ENCODE measurements at regions not wholly inside any gene's neighbourhood (a gene's known extent, or its start where the extent isn't known, plus 50 kb on each side); places are given as distances from the start of the nearest gene placed in this dataset.
"Not testable (repeated sequence)": the region's sequence is repeated elsewhere in the genome, so short reads cannot be mapped to it uniquely, and the experiment has no call there.

DNA sequence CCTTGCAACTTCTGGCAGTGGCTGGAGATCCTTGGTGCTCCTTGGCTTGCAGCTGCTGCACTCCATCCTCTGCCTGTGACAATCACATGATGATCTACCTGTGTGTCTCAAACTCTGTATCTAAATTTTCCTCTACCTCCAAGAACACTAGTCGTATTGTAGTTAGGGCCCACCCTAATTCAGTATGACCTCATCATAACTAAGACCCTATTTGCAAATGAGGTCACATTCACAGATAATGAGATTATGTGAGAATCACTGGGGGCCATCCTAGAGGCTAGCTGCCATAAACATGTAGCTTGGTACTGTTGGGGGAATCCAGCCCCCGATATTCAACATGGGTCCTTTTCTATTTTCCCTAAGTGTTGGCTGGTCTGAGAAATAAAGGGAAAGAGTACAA, 183.0 kb upstream of the SMLR1 start:
- Histone ChIP-seq H3K27me3 (ENCODE audit: control insufficient read depth, insufficient read depth, low read length) (no peaks in the 10 kb centered on the region), H3K9ac (ENCODE audit: insufficient read depth, low read length) (no peak overlapping the region), H3K4me3 (replicated peaks in 1 of 4; ENCODE audit: control extremely low read depth in 1 of 4, insufficient read depth in 1 of 4, low read depth in 3 of 4, low read length in 4 of 4) (no peak overlapping the region), H3K4me2 (ENCODE audit: extremely low read depth, insufficient read depth, low read length) (no peak overlapping the region), H3K36me3 (ENCODE audit: control insufficient read depth, insufficient read depth, low read length) (no peaks in the 10 kb centered on the region), H3K4me1 (ENCODE audit: control insufficient read depth, extremely low read depth, insufficient read depth, low read length) (no peaks in the 10 kb centered on the region), H2AFZ (ENCODE audit: low read length) (no peak overlapping the region), H3K9me3 (ENCODE audit: control insufficient read depth, insufficient read depth, low read depth, low read length) (no peaks in the 10 kb centered on the region), H4K20me1 (ENCODE audit: control insufficient read depth, extremely low read depth, insufficient read depth, low read length) (no peaks in the 10 kb centered on the region), H3K79me2 (ENCODE audit: control insufficient read depth, insufficient read depth, low read length) (no peaks in the 10 kb centered on the region), H3K27ac (ENCODE audit: insufficient read depth, low read length) (no peak overlapping the region)
- DNase-seq (ENCODE audit: low read depth in 2 of 2): no peak
- no peak for TF ChIP-seq EZH2 (IDR thresholded peaks at IDR 0.05; ENCODE audit: low read length, missing control alignments)
- TF ChIP-seq, protein P1, sequence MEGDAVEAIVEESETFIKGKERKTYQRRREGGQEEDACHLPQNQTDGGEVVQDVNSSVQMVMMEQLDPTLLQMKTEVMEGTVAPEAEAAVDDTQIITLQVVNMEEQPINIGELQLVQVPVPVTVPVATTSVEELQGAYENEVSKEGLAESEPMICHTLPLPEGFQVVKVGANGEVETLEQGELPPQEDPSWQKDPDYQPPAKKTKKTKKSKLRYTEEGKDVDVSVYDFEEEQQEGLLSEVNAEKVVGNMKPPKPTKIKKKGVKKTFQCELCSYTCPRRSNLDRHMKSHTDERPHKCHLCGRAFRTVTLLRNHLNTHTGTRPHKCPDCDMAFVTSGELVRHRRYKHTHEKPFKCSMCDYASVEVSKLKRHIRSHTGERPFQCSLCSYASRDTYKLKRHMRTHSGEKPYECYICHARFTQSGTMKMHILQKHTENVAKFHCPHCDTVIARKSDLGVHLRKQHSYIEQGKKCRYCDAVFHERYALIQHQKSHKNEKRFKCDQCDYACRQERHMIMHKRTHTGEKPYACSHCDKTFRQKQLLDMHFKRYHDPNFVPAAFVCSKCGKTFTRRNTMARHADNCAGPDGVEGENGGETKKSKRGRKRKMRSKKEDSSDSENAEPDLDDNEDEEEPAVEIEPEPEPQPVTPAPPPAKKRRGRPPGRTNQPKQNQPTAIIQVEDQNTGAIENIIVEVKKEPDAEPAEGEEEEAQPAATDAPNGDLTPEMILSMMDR (conservative IDR thresholded peaks at IDR 0.05 in 1 of 2, IDR thresholded peaks at IDR 0.05 in 1 of 2; ENCODE audit: low read depth in 1 of 2, low read length in 2 of 2): no peak

DNA sequence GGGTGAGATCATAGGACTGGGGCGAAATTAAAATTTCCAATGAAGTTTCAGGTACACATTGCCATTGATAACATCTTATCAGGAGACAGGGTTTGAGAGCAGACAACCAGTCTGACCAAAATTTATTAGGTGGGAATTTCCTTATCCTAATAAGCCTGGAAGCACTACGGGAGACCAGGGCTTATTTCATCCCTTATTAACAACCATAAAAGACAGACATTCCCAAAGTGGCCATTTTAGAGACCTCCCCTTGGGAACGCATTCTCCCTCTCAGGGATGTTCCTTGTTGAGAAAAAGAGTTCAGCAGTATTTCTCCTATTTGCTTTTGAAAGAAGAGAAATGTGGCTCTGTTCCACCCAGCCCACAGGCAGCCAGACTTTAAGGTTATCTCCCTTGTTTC, 182.4 kb upstream of the SMLR1 start:
- not testable (repeated sequence) for H3K9me3 ChIP-seq (ENCODE audit: control insufficient read depth, insufficient read depth, low read depth, low read length); H2AFZ ChIP-seq (ENCODE audit: low read length); H3K4me2 ChIP-seq (ENCODE audit: extremely low read depth, insufficient read depth, low read length); H3K4me1 ChIP-seq (ENCODE audit: control insufficient read depth, extremely low read depth, insufficient read depth, low read length); H3K36me3 ChIP-seq (ENCODE audit: control insufficient read depth, insufficient read depth, low read length); DNase-seq (ENCODE audit: low read depth in 2 of 2); H3K27ac ChIP-seq (ENCODE audit: insufficient read depth, low read length); H4K20me1 ChIP-seq (ENCODE audit: control insufficient read depth, extremely low read depth, insufficient read depth, low read length); H3K4me3 ChIP-seq (replicated peaks in 1 of 4; ENCODE audit: control extremely low read depth in 1 of 4, insufficient read depth in 1 of 4, low read depth in 3 of 4, low read length in 4 of 4); H3K27me3 ChIP-seq (ENCODE audit: control insufficient read depth, insufficient read depth, low read length); H3K9ac ChIP-seq (ENCODE audit: insufficient read depth, low read length); H3K79me2 ChIP-seq (ENCODE audit: control insufficient read depth, insufficient read depth, low read length)

DNA sequence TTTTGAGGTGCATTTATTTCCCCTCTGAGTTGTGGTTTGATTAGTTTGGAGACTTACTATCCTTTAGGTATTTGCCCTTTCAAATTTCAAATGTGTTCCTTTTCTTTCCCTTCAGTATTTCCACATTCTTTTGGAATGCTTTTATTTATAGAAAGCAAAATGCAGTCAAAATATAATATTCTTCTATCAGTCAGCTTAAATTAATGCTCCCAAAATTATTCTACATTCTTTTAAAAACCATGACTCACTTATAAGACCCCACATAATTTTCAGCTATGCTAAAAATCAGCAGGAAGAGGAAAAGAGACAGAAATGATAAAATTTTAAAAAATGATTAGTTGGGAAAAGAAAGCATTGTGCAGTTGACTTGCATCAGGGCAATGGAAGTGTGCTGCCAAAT, 180.0 kb upstream of the SMLR1 start:
- no peak for TF ChIP-seq EZH2 (IDR thresholded peaks at IDR 0.05; ENCODE audit: low read length, missing control alignments)
- TF ChIP-seq, protein P1 (conservative IDR thresholded peaks at IDR 0.05 in 1 of 2, IDR thresholded peaks at IDR 0.05 in 1 of 2; ENCODE audit: low read depth in 1 of 2, low read length in 2 of 2): no peak
- no peaks in the 10 kb centered on the region for H3K9me3 ChIP-seq (ENCODE audit: control insufficient read depth, insufficient read depth, low read depth, low read length)
- H3K27me3 ChIP-seq (ENCODE audit: control insufficient read depth, insufficient read depth, low read length): no peaks in the 10 kb centered on the region
- no peaks in the 10 kb centered on the region for H3K4me1 ChIP-seq (ENCODE audit: control insufficient read depth, extremely low read depth, insufficient read depth, low read length)
- H3K36me3 ChIP-seq (ENCODE audit: control insufficient read depth, insufficient read depth, low read length): no peaks in the 10 kb centered on the region
- DNase-seq (ENCODE audit: low read depth in 2 of 2): peak in 1 of 2 donors; percentile 66
- no peak overlapping the region for H3K4me3 ChIP-seq (replicated peaks in 1 of 4; ENCODE audit: control extremely low read depth in 1 of 4, insufficient read depth in 1 of 4, low read depth in 3 of 4, low read length in 4 of 4)
- H4K20me1 ChIP-seq (ENCODE audit: control insufficient read depth, extremely low read depth, insufficient read depth, low read length): no peaks in the 10 kb centered on the region
- H3K4me2 ChIP-seq (ENCODE audit: extremely low read depth, insufficient read depth, low read length): no peak overlapping the region
- no peaks in the 10 kb centered on the region for H3K79me2 ChIP-seq (ENCODE audit: control insufficient read depth, insufficient read depth, low read length)
- H2AFZ ChIP-seq (ENCODE audit: low read length): no peak overlapping the region
- H3K27ac ChIP-seq (ENCODE audit: insufficient read depth, low read length): no peak overlapping the region
- H3K9ac ChIP-seq (ENCODE audit: insufficient read depth, low read length): no peak overlapping the region
